Endothelial cell of umbilical vein (primary cell): ENCODE measurements at regions not wholly inside any gene's neighbourhood (a gene's known extent, or its start where the extent isn't known, plus 50 kb on each side); places are given as distances from the start of the nearest gene placed in this dataset.

Experiments
- BruUV-seq: library from RNA; stranded (reverse); fragments of 400-500 nt; replicated peaks from 2 replicates; lab custom pipeline; 2021; lab: Mats Ljungman, UMichigan
- CTCF ChIA-PET: fragments of 300-600, 350-600 bp; sonication (Branson Sonifier 250); formaldehyde crosslinking; loops from one replicate; lab custom pipeline; 2021; ENCODE audit warnings: antibody characterized with exemption, inconsistent platforms; lab: Charles Lee
- POLR2A ChIA-PET: fragments of 300-600, 350-600 bp; sonication (Branson Sonifier 250); formaldehyde crosslinking; loops from one replicate; lab custom pipeline; 2021; ENCODE audit warnings: antibody characterized with exemption, inconsistent platforms; lab: Charles Lee
- DNase-seq: peaks from one replicate; pipeline ENCODE4 v3.0.0-alpha.2; 2011; ENCODE audit warnings: low read depth, low spot score
- FAIRE-seq: peaks from 2 replicates; lab custom pipeline; 2011; peaks lifted over from hg19 to GRCh38; lab: Jason Lieb, UNC
- H2AFZ ChIP-seq: 2 replicates; pipeline ENCODE4 v1.6.0; 2012; ENCODE audit warnings: low read depth, low read length, control low read depth, inconsistent platforms
- H3K27ac ChIP-seq: 2 replicates; pipeline ENCODE4 v1.5.1; 2011; ENCODE audit warnings: low read depth, mild to moderate bottlenecking, control low read depth, low read length, moderate library complexity; ENCODE audit not compliant: insufficient read depth
- H3K27me3 ChIP-seq, 2 experiments: 2 replicates each; pipeline versions ENCODE4 v1.6.0 to v1.6.1; 2011; ENCODE audit warnings: low read length in 2 of 2, mixed read lengths in 1 of 2; ENCODE audit not compliant: control insufficient read depth in 2 of 2, insufficient read depth in 2 of 2
- H3K36me3 ChIP-seq, 2 experiments: 2 replicates in 1 of 2; 3 replicates in 1 of 2; pipeline ENCODE4 v1.5.1; 2011; ENCODE audit warnings: low read length in 2 of 2, mild to moderate bottlenecking in 1 of 2, moderate library complexity in 1 of 2; ENCODE audit not compliant: control insufficient read depth in 2 of 2, insufficient read depth in 2 of 2; ENCODE audit errors: extremely low read depth in 1 of 2
- H3K4me1 ChIP-seq: 3 replicates; pipeline ENCODE4 v1.5.1; 2011; ENCODE audit warnings: mild to moderate bottlenecking, low read length; ENCODE audit not compliant: control insufficient read depth, insufficient read depth; ENCODE audit errors: extremely low read depth
- H3K4me2 ChIP-seq: 2 replicates; pipeline ENCODE4 v1.6.1; 2011; ENCODE audit warnings: low read length, control low read depth, mixed read lengths; ENCODE audit not compliant: insufficient read depth
- H3K4me3 ChIP-seq, 3 experiments: fragments of 200-600 bp in 1 of 3; sonication (generic), shearing (Covaris generic) in 1 of 3; replicated peaks in 1 of 3; 2 replicates each; pipeline ENCODE4 v1.5.1; 2011 to 2016; ENCODE audit warnings: control low read depth in 3 of 3, low read length in 3 of 3, mild to moderate bottlenecking in 2 of 3, inconsistent platforms in 1 of 3, low read depth in 1 of 3, moderate library complexity in 1 of 3; ENCODE audit not compliant: insufficient read depth in 1 of 3
- H3K79me2 ChIP-seq: 2 replicates; pipeline ENCODE4 v1.6.0; 2012; ENCODE audit warnings: low read length, inconsistent platforms; ENCODE audit not compliant: control insufficient read depth, insufficient read depth
- H3K9ac ChIP-seq: replicated peaks from 2 replicates; pipeline ENCODE3; 2011; ENCODE audit warnings: low read length, control low read depth; ENCODE audit not compliant: insufficient read depth; ENCODE audit errors: extremely low read depth
- H3K9me1 ChIP-seq: replicated peaks from 3 replicates; pipeline ENCODE4 v1.6.0; 2011; ENCODE audit warnings: mild to moderate bottlenecking, low read length; ENCODE audit not compliant: control insufficient read depth, insufficient read depth; ENCODE audit errors: extremely low read depth
- H3K9me3 ChIP-seq: replicated peaks from 2 replicates; pipeline ENCODE4 v1.5.1; 2012; ENCODE audit warnings: low read length, inconsistent platforms; ENCODE audit not compliant: control insufficient read depth, insufficient read depth
- H4K20me1 ChIP-seq: replicated peaks from 2 replicates; pipeline ENCODE3; 2011; ENCODE audit warnings: mild to moderate bottlenecking, low read length; ENCODE audit not compliant: control insufficient read depth, insufficient read depth; ENCODE audit errors: extremely low read depth
- CTCF ChIP-seq, 2 donors: IDR thresholded peaks; 1 replicate in 1 of 2; 2 replicates in 1 of 2; pipeline ENCODE4 v1.5.1; 2011; ENCODE audit warnings: low read length in 2 of 2, mild to moderate bottlenecking in 2 of 2, moderate library complexity in 2 of 2, control low read depth in 1 of 2, inconsistent platforms in 1 of 2, low read depth in 1 of 2; ENCODE audit not compliant: insufficient read depth in 1 of 2; ENCODE audit errors: extremely low read depth in 1 of 2
- EZH2 ChIP-seq: IDR thresholded peaks from 2 replicates; pipeline ENCODE4 v1.6.1; 2012; ENCODE audit warnings: borderline replicate concordance, low read depth, mild to moderate bottlenecking, moderate library complexity, low read length, inconsistent platforms; ENCODE audit not compliant: severe bottlenecking
- FOS ChIP-seq: IDR thresholded peaks from 2 replicates; pipeline ENCODE4 v1.6.1; 2011; ENCODE audit warnings: mild to moderate bottlenecking, low read length, moderate library complexity, borderline replicate concordance; ENCODE audit not compliant: insufficient read depth
- GATA2 ChIP-seq: IDR thresholded peaks from 2 replicates; pipeline ENCODE4 v1.7.0; 2011; ENCODE audit warnings: low read depth, mild to moderate bottlenecking, moderate library complexity, mixed read lengths, low read length; ENCODE audit not compliant: insufficient read length, insufficient read depth
- JUN ChIP-seq: IDR thresholded peaks from 2 replicates; pipeline ENCODE4 v1.6.1; 2011; ENCODE audit warnings: borderline replicate concordance, low read depth; ENCODE audit not compliant: insufficient read length, insufficient read depth
- MAX ChIP-seq: IDR thresholded peaks from 2 replicates; pipeline ENCODE4 v1.6.1; 2011; ENCODE audit not compliant: insufficient read depth, insufficient read length
- MYC ChIP-seq: IDR thresholded peaks from one replicate; pipeline ENCODE4 v1.6.1; 2011; ENCODE audit warnings: mild to moderate bottlenecking, low read depth, low read length
- POLR2A ChIP-seq: IDR thresholded peaks from 2 replicates; pipeline ENCODE4 v1.6.1; 2012; ENCODE audit warnings: low read depth, mild to moderate bottlenecking, control low read depth, low read length
- POLR2AphosphoS5 ChIP-seq: IDR thresholded peaks from 2 replicates; pipeline ENCODE4 v1.6.1; 2012; ENCODE audit warnings: low read depth, mild to moderate bottlenecking, control low read depth, low read length, moderate library complexity; ENCODE audit not compliant: insufficient read depth
- dilution Hi-C: fragments of 300-500 bp; cut with MboI; formaldehyde crosslinking; loops from one replicate; pipeline ENCODE4 v1.15.0; 2019; ENCODE audit warnings: low sequenced_read_pairs; ENCODE audit not compliant: extremely low pct_ligation_motif_present
- intact Hi-C: fragments of 100-400 bp; cut with micrococcal nuclease; formaldehyde crosslinking; loops from one replicate; pipeline ENCODE4 v1.10.0; 2022

- no TSS peak for BruUV-seq
- Histone ChIP-seq H2AFZ (no peak overlapping the region), H3K9ac (no peak overlapping the region), H3K27ac (no peak overlapping the region), H3K4me1 (no peaks in the 10 kb centered on the region), H3K9me3 (no peaks in the 10 kb centered on the region), H3K9me1 (no peaks in the 10 kb centered on the region), H3K79me2 (no peaks in the 10 kb centered on the region), H3K27me3 (peaks cover 0 to 3% of the 10 kb centered on the region in 2 experiments), H3K4me2 (no peak overlapping the region), H3K36me3 (no peaks in the 10 kb centered on the region), H3K4me3 (no peak overlapping the region), H4K20me1 (no peaks in the 10 kb centered on the region)
- TF ChIP-seq CTCF (IDR thresholded peaks at IDR 0.05; ENCODE audit: extremely low read depth in 1 of 2, insufficient read depth in 1 of 2, low read depth in 1 of 2, low read length in 2 of 2) (no peak), JUN (no peak), FOS (no peak), POLR2A (no peak), POLR2AphosphoS5 (no peak), GATA2 (no peak), EZH2 (no peak), MAX (no peak), MYC (no peak)
- DNase-seq (no peak), FAIRE-seq (no peak)
- intact Hi-C loops, result no loop called here
- ChIA-PET POLR2A (no interaction called here), CTCF (no interaction called here)
- dilution Hi-C loops, result no loop called here
These were observed 80.3 kb upstream of the GATB start for GRCh38 chr4:151841107-151841506.
